ENCODE measurements at regions not wholly inside any gene's neighbourhood (a gene's known extent, or its start where the extent isn't known, plus 50 kb on each side); places are given as distances from the start of the nearest gene placed in this dataset.
"Not testable (repeated sequence)": the region's sequence is repeated elsewhere in the genome, so short reads cannot be mapped to it uniquely, and the experiment has no call there.

- ATAC-seq (ENCODE audit: poor library complexity), result peak; percentile 18
- DNase-seq, result no peak
- intact Hi-C loops (cut with DNase I), result no loop called here
Observed at GRCh38 chr6:16043171-16044135, 85.4 kb upstream of the MYLIP start.

GRCh38 chr6:16042751-16043150 lies 86.1 kb upstream of the MYLIP start:
- ATAC-seq (ENCODE audit: poor library complexity) (no peak), DNase-seq (no peak)
- intact Hi-C loops (cut with DNase I), result no loop called here

- no peak for ATAC-seq (ENCODE audit: poor library complexity)
- intact Hi-C loops (cut with DNase I), result no loop called here
- no peak for DNase-seq
Observed at GRCh38 chr6:16041327-16041726, 87.6 kb upstream of the MYLIP start.

GRCh38 chr6:16040628-16040974 lies 88.3 kb upstream of the MYLIP start:
- intact Hi-C loops (cut with DNase I), result no loop called here
- ATAC-seq (ENCODE audit: poor library complexity), result no peak
- DNase-seq, result no peak

- intact Hi-C loops (cut with DNase I); DNase-seq; ATAC-seq (ENCODE audit: poor library complexity): not testable (repeated sequence)
Observed at GRCh38 chr6:16039892-16040627, 88.8 kb upstream of the MYLIP start.

- intact Hi-C loops (cut with DNase I), result no loop called here
Observed at GRCh38 chr6:16038938-16039337, 89.9 kb upstream of the MYLIP start.

GRCh38 chr6:16035488-16036080 lies 93.3 kb upstream of the MYLIP start:
- intact Hi-C loops (cut with DNase I), result no loop called here
- ATAC-seq (ENCODE audit: poor library complexity) (no peak), DNase-seq (no peak)

More at GRCh38 chr6:16038938-16039337, 89.9 kb upstream of the MYLIP start:
- no peak for DNase-seq
- ATAC-seq (ENCODE audit: poor library complexity), result no peak

GRCh38 chr6:16033214-16033613 lies 95.7 kb upstream of the MYLIP start:
- no peak for ATAC-seq (ENCODE audit: poor library complexity)
- intact Hi-C loops (cut with DNase I), result no loop called here
- no peak for DNase-seq

GRCh38 chr6:16031278-16031981 lies 97.5 kb upstream of the MYLIP start:
- no peak for DNase-seq
- no peak for ATAC-seq (ENCODE audit: poor library complexity)
- intact Hi-C loops (cut with DNase I), result no loop called here

- DNase-seq (no peak), ATAC-seq (ENCODE audit: poor library complexity) (no peak)
- intact Hi-C loops (cut with DNase I), result no loop called here
Observed at GRCh38 chr6:16028966-16029365, 99.9 kb upstream of the MYLIP start.

- ATAC-seq (ENCODE audit: poor library complexity), result no peak
- DNase-seq, result no peak
- intact Hi-C loops (cut with DNase I), result no loop called here
Observed at GRCh38 chr6:16020259-16020658, 108.6 kb upstream of the MYLIP start.

- intact Hi-C loops (cut with DNase I), result no loop called here
- ATAC-seq (ENCODE audit: poor library complexity), result no peak
- no peak for DNase-seq
Observed at GRCh38 chr6:16019462-16019861, 109.4 kb upstream of the MYLIP start.

GRCh38 chr6:16018626-16019025 lies 110.3 kb upstream of the MYLIP start:
- intact Hi-C loops (cut with DNase I), result no loop called here
- no peak for ATAC-seq (ENCODE audit: poor library complexity)
- DNase-seq, result no peak

GRCh38 chr6:16014325-16014724 lies 114.6 kb upstream of the MYLIP start:
- DNase-seq; ATAC-seq (ENCODE audit: poor library complexity); intact Hi-C loops (cut with DNase I): not testable (repeated sequence)

- ATAC-seq (ENCODE audit: poor library complexity) (no peak), DNase-seq (no peak)
- intact Hi-C loops (cut with DNase I), result no loop called here
Observed at GRCh38 chr6:16007146-16007545, 121.7 kb upstream of the MYLIP start.

GRCh38 chr6:16006681-16007080 lies 122.2 kb upstream of the MYLIP start:
- intact Hi-C loops (cut with DNase I), result no loop called here
- ATAC-seq (ENCODE audit: poor library complexity) (no peak), DNase-seq (no peak)

- no peak for DNase-seq
- intact Hi-C loops (cut with DNase I), result no loop called here
- peak; percentile 46 for ATAC-seq (ENCODE audit: poor library complexity)
Observed at GRCh38 chr6:16004934-16005679, 123.8 kb upstream of the MYLIP start.

GRCh38 chr6:16003197-16003491 lies 125.7 kb upstream of the MYLIP start:
- DNase-seq (no peak), ATAC-seq (ENCODE audit: poor library complexity) (no peak)
- intact Hi-C loops (cut with DNase I), result no loop called here
